SK-N-SH (cell line): ENCODE measurements at regions not wholly inside any gene's neighbourhood (a gene's known extent, or its start where the extent isn't known, plus 50 kb on each side); places are given as distances from the start of the nearest gene placed in this dataset.

Experiments used
- EZH2phosphoT487 ChIP-seq: fragments of 200-600 bp; sonication (generic); IDR thresholded peaks from 2 replicates; pipeline ENCODE4 v1.6.1; 2017; ENCODE audit warnings: low read depth, mixed run types, mild to moderate bottlenecking, antibody characterized with exemption, moderate library complexity, borderline replicate concordance
- MXI1 ChIP-seq: IDR thresholded peaks from 2 replicates; pipeline ENCODE4 v1.6.1; 2012; ENCODE audit warnings: mild to moderate bottlenecking, low read depth, low read length, improper control_type of control experiment
- RXRA ChIP-seq: IDR thresholded peaks from 2 replicates; pipeline ENCODE4 v1.4.0; 2012; ENCODE audit warnings: low read depth, mild to moderate bottlenecking, borderline replicate concordance
- SIN3A ChIP-seq: IDR thresholded peaks from 2 replicates; pipeline ENCODE4 v1.6.1; 2012; ENCODE audit warnings: low read depth, mild to moderate bottlenecking, low read length, moderate library complexity, borderline replicate concordance
- TCF12 ChIP-seq: IDR thresholded peaks from 2 replicates; pipeline ENCODE4 v1.4.0; 2012
- TF ChIP-seq, protein P1 (sequence below): fragments of 200-600 bp; sonication (generic); IDR thresholded peaks from 2 replicates; pipeline ENCODE4 v1.6.1; 2017; ENCODE audit warnings: antibody characterized with exemption, mild to moderate bottlenecking, moderate library complexity
- TF ChIP-seq, protein P2 (sequence below): IDR thresholded peaks from 2 replicates; pipeline ENCODE4 v1.6.1; 2012; ENCODE audit warnings: mild to moderate bottlenecking, low read depth, low read length, moderate library complexity
- TF ChIP-seq, protein P3 (sequence below): IDR thresholded peaks from 2 replicates; pipeline ENCODE4 v1.4.0; 2012; ENCODE audit warnings: low read depth, borderline replicate concordance

DNA sequence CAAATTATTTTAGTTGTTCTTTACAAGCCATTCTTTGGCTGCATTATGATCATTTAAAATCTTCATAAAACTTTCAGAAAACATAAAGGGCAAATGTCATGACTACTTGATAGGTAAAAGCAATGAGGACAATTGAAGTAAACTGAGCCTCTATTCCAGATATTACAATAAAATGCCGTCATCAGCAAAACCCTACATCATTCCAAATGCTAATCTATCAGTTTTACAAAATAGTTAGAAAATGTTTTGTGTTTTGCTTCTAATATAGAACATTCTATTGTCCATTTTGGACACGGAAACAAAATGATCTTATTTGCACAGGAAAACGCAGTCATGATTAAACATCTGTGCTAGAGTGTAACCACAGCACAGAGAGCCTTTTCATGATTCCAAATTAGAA, 1330.6 kb upstream of the ADGRL3 start:
- TF ChIP-seq, protein P1, sequence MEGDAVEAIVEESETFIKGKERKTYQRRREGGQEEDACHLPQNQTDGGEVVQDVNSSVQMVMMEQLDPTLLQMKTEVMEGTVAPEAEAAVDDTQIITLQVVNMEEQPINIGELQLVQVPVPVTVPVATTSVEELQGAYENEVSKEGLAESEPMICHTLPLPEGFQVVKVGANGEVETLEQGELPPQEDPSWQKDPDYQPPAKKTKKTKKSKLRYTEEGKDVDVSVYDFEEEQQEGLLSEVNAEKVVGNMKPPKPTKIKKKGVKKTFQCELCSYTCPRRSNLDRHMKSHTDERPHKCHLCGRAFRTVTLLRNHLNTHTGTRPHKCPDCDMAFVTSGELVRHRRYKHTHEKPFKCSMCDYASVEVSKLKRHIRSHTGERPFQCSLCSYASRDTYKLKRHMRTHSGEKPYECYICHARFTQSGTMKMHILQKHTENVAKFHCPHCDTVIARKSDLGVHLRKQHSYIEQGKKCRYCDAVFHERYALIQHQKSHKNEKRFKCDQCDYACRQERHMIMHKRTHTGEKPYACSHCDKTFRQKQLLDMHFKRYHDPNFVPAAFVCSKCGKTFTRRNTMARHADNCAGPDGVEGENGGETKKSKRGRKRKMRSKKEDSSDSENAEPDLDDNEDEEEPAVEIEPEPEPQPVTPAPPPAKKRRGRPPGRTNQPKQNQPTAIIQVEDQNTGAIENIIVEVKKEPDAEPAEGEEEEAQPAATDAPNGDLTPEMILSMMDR = no peak
- TF ChIP-seq RXRA = no peak
- no peak for TF ChIP-seq EZH2phosphoT487
- TF ChIP-seq TCF12 = no peak
- TF ChIP-seq, protein P2, sequence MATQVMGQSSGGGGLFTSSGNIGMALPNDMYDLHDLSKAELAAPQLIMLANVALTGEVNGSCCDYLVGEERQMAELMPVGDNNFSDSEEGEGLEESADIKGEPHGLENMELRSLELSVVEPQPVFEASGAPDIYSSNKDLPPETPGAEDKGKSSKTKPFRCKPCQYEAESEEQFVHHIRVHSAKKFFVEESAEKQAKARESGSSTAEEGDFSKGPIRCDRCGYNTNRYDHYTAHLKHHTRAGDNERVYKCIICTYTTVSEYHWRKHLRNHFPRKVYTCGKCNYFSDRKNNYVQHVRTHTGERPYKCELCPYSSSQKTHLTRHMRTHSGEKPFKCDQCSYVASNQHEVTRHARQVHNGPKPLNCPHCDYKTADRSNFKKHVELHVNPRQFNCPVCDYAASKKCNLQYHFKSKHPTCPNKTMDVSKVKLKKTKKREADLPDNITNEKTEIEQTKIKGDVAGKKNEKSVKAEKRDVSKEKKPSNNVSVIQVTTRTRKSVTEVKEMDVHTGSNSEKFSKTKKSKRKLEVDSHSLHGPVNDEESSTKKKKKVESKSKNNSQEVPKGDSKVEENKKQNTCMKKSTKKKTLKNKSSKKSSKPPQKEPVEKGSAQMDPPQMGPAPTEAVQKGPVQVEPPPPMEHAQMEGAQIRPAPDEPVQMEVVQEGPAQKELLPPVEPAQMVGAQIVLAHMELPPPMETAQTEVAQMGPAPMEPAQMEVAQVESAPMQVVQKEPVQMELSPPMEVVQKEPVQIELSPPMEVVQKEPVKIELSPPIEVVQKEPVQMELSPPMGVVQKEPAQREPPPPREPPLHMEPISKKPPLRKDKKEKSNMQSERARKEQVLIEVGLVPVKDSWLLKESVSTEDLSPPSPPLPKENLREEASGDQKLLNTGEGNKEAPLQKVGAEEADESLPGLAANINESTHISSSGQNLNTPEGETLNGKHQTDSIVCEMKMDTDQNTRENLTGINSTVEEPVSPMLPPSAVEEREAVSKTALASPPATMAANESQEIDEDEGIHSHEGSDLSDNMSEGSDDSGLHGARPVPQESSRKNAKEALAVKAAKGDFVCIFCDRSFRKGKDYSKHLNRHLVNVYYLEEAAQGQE = no peak
- TF ChIP-seq, protein P3, sequence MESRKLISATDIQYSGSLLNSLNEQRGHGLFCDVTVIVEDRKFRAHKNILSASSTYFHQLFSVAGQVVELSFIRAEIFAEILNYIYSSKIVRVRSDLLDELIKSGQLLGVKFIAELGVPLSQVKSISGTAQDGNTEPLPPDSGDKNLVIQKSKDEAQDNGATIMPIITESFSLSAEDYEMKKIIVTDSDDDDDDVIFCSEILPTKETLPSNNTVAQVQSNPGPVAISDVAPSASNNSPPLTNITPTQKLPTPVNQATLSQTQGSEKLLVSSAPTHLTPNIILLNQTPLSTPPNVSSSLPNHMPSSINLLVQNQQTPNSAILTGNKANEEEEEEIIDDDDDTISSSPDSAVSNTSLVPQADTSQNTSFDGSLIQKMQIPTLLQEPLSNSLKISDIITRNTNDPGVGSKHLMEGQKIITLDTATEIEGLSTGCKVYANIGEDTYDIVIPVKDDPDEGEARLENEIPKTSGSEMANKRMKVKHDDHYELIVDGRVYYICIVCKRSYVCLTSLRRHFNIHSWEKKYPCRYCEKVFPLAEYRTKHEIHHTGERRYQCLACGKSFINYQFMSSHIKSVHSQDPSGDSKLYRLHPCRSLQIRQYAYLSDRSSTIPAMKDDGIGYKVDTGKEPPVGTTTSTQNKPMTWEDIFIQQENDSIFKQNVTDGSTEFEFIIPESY = no peak
- TF ChIP-seq SIN3A = no peak
- TF ChIP-seq MXI1 = no peak
